Colonic mucosa (tissue), 4 donors: ENCODE measurements at regions not wholly inside any gene's neighbourhood (a gene's known extent, or its start where the extent isn't known, plus 50 kb on each side); places are given as distances from the start of the nearest gene placed in this dataset.

ENCODE experiments used
- DNase-seq: peaks from one replicate; pipeline ENCODE4 v3.0.0-alpha.2; 2020
- H3K27ac ChIP-seq: fragments of 200-600 bp; one replicate; pipeline ENCODE4 v1.8.0; 2021
- H3K27me3 ChIP-seq: fragments of 200-600 bp; one replicate; pipeline ENCODE4 v1.8.0; 2021
- H3K36me3 ChIP-seq: fragments of 200-600 bp; one replicate; pipeline ENCODE4 v1.8.0; 2021
- H3K4me1 ChIP-seq: fragments of 200-600 bp; one replicate; pipeline ENCODE4 v1.8.0; 2021; ENCODE audit warnings: mild to moderate bottlenecking
- H3K4me3 ChIP-seq: fragments of 200-600 bp; one replicate; pipeline ENCODE4 v1.8.0; 2021
- H3K9ac ChIP-seq, 2 donors: one replicate each; pipeline ENCODE4 v1.7.0; 2013; ENCODE audit warnings: control low read depth in 2 of 2, low read depth in 2 of 2, low read length in 2 of 2
- H3K9me3 ChIP-seq: fragments of 200-600 bp; one replicate; pipeline ENCODE4 v1.8.0; 2021
- intact Hi-C: fragments of 100-400 bp; cut with DNase I; formaldehyde crosslinking; loops from one replicate; pipeline ENCODE4 v1.14.1; 2022
- TF ChIP-seq, protein P1 (sequence below): fragments of 200-600 bp; IDR thresholded peaks from one replicate; pipeline ENCODE4 v1.8.0; 2022; ENCODE audit warnings: antibody characterized with exemption, mild to moderate bottlenecking
- donor health status: healthy.
- donor health status: DM: no; HTN: no; CAD: no.
- donor health status: DM: no; HTN: no; CAD: no.

DNA sequence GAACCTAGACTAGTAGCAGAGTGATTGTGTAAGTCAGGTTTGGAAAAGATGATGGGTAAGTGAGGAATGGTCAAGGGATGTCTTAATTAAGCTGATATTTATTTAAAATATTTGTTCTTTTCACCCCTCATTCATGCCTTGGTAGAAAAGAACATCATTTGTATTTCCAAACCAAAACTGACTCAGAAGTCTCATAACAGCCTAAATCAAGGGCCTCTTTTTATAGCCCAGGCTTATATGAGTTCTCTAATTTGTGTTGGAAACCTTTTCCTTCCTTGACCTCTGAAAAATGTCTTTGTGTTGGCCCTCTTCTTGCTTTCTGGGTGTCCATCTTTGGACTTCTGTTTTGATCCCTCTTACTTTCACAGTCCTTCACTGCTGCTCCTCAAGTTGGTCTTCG, 1428.2 kb downstream of the MRPL39 start:
- no peak for DNase-seq
- intact Hi-C loops = no loop called here

DNA sequence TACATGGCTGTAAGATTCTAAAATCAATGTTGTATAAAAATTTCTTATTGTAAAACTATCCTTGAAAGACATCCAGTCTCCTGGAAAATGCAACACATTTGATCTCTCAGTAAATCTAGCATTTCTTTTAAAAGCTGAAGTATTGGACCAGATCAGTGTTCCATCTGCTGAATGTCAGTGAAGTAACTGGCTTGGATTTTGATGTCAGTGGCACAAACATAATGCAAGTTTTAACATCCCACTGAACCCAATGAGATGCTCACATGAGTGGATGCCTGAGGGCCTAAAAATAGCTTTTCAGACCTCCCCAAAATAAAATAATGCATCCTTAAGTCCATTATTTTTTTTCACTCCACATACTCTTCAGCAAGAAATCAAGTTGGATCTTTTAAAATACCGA, 1432.2 kb downstream of the MRPL39 start:
- H3K36me3 ChIP-seq = no peaks in the 10 kb centered on the region
- no peak overlapping the region for H3K4me3 ChIP-seq
- TF ChIP-seq, protein P1, sequence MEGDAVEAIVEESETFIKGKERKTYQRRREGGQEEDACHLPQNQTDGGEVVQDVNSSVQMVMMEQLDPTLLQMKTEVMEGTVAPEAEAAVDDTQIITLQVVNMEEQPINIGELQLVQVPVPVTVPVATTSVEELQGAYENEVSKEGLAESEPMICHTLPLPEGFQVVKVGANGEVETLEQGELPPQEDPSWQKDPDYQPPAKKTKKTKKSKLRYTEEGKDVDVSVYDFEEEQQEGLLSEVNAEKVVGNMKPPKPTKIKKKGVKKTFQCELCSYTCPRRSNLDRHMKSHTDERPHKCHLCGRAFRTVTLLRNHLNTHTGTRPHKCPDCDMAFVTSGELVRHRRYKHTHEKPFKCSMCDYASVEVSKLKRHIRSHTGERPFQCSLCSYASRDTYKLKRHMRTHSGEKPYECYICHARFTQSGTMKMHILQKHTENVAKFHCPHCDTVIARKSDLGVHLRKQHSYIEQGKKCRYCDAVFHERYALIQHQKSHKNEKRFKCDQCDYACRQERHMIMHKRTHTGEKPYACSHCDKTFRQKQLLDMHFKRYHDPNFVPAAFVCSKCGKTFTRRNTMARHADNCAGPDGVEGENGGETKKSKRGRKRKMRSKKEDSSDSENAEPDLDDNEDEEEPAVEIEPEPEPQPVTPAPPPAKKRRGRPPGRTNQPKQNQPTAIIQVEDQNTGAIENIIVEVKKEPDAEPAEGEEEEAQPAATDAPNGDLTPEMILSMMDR = no peak
- no peak overlapping the region for H3K9ac ChIP-seq
- no peak for DNase-seq
- no peak overlapping the region for H3K27ac ChIP-seq
- no peaks in the 10 kb centered on the region for H3K4me1 ChIP-seq
- H3K27me3 ChIP-seq = no peaks in the 10 kb centered on the region
- no peaks in the 10 kb centered on the region for H3K9me3 ChIP-seq
- intact Hi-C loops = no loop called here

More for the DNA sequence above, 1428.2 kb downstream of the MRPL39 start:
- Histone ChIP-seq H3K36me3 (no peaks in the 10 kb centered on the region), H3K9me3 (no peaks in the 10 kb centered on the region), H3K4me3 (no peak overlapping the region), H3K4me1 (no peaks in the 10 kb centered on the region), H3K27ac (no peak overlapping the region), H3K27me3 (no peaks in the 10 kb centered on the region), H3K9ac (no peak overlapping the region)
- TF ChIP-seq, protein P1 = no peak

DNA sequence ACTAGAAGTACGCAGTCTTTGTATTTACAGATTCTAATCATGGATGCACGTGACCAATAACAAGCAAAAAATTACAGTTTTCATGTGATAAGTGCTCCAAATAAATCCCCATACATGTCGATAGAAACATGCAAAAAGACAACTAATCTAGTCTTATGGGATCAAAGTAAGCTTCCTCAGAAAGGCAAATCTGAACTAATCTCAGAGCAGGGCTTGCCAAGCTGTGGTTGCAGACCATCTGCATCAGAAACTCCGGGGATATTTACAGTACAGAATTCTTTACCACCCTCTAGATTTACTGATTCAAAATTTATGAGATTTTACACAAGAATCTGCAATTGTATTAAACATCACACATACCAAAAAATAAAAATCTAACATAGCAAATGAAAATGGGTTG, 1435.5 kb downstream of the MRPL39 start:
- no peak overlapping the region for H3K27ac ChIP-seq
- H3K4me1 ChIP-seq = no peaks in the 10 kb centered on the region
- TF ChIP-seq, protein P1 = no peak
- intact Hi-C loops = no loop called here
- no peaks in the 10 kb centered on the region for H3K36me3 ChIP-seq
- no peak for DNase-seq
- H3K27me3 ChIP-seq = no peaks in the 10 kb centered on the region
- H3K9me3 ChIP-seq = no peaks in the 10 kb centered on the region
- H3K9ac ChIP-seq = no peak overlapping the region
- no peak overlapping the region for H3K4me3 ChIP-seq

DNA sequence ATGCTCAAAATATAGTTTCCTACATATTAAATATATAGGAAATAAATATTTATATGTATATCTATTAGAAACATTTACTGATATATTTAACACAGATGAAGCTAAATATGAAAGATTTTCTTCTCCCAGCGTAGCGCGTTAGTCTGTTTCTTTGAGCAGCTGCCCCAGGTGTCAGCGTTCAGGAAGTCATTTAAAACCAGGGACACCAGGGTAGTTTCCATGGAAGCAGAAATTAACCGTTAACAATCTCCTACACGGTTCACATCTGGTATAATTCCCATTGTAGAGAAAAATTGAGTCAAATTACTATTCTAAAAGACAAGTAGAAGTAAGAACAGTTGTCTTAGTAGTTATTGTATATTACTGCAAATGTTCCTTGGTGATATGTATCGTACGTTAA, 1443.7 kb downstream of the MRPL39 start:
- Histone ChIP-seq H3K27me3 (no peaks in the 10 kb centered on the region), H3K4me3 (no peak overlapping the region), H3K9ac (no peak overlapping the region), H3K4me1 (no peaks in the 10 kb centered on the region), H3K9me3 (no peaks in the 10 kb centered on the region), H3K27ac (no peak overlapping the region), H3K36me3 (no peaks in the 10 kb centered on the region)
- TF ChIP-seq, protein P1 = no peak
- DNase-seq = no peak
- intact Hi-C loops = no loop called here

DNA sequence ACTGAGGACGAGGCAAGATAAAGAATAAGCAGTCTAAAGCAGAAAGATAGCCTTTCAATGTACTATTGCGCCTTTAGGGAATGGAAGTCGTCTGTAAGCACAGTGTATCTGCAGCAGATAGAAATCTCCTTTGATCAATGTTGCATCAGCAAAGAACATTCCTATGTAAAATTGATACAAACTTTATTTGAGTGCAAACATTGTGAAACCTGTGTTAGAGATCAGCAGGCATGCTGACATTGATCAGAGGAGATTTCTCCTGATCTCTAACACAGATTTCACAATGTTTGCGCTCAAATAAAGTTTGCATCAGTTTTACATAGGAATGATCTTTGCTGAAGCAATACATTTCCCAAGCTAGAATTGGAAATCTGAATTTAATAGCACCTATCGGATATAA, 1446.8 kb downstream of the MRPL39 start:
- DNase-seq = no peak
- H3K4me1 ChIP-seq = no peaks in the 10 kb centered on the region
- intact Hi-C loops = no loop called here
- no peak overlapping the region for H3K9ac ChIP-seq
- no peak overlapping the region for H3K4me3 ChIP-seq
- no peaks in the 10 kb centered on the region for H3K27me3 ChIP-seq
- TF ChIP-seq, protein P1 = no peak
- no peaks in the 10 kb centered on the region for H3K9me3 ChIP-seq
- H3K27ac ChIP-seq = no peak overlapping the region
- no peaks in the 10 kb centered on the region for H3K36me3 ChIP-seq

DNA sequence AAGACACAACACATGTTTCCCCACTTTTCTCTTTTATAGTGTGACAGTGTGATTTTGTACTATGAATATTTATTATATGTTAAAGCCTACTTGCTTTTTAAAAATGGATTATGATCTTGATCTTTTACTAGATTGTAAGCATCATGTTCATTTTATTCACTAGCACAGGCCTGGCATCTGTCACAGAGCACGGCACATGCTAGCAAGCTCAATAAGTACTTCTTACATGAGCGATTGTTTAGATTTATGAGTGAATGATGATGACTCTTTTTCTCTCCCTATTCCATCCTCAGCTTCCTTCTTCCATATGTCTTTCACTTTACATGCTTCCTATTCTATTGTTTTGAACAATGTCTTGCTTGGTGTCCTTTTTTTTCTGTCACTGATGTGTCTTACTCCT, 1454.1 kb downstream of the MRPL39 start:
- H3K9ac ChIP-seq = no peak overlapping the region
- TF ChIP-seq, protein P1 = no peak
- peaks cover 5% of the 10 kb centered on the region for H3K9me3 ChIP-seq
- no peak overlapping the region for H3K27ac ChIP-seq
- H3K27me3 ChIP-seq = no peaks in the 10 kb centered on the region
- intact Hi-C loops = no loop called here
- H3K4me1 ChIP-seq = no peaks in the 10 kb centered on the region
- no peak overlapping the region for H3K4me3 ChIP-seq
- no peak for DNase-seq
- no peaks in the 10 kb centered on the region for H3K36me3 ChIP-seq
